Gastroesophageal sphincter (tissue), 3 donors: ENCODE measurements at regions not wholly inside any gene's neighbourhood (a gene's known extent, or its start where the extent isn't known, plus 50 kb on each side); places are given as distances from the start of the nearest gene placed in this dataset.

Experiments
- CTCF ChIP-seq, 4 experiments: fragments of 200-600 bp in 2 of 4; fragments of 450-650 bp in 2 of 4; sonication (generic) in 1 of 4; IDR thresholded peaks; one replicate each; pipeline ENCODE4 v1.5.1; 2017 to 2019; ENCODE audit warnings: antibody characterized with exemption in 4 of 4, mild to moderate bottlenecking in 2 of 4, moderate library complexity in 2 of 4
- POLR2AphosphoS5 ChIP-seq: sonication (generic); formaldehyde crosslinking; IDR thresholded peaks from one replicate; pipeline ENCODE4 v1.6.1; 2017; ENCODE audit warnings: antibody characterized with exemption

- TF ChIP-seq POLR2AphosphoS5 (no peak), CTCF (IDR thresholded peaks at IDR 0.05) (no peak)
Observed at GRCh38 chr9:3585606-3586005, 59.8 kb upstream of the RFX3 start.
